Osteocyte (in vitro differentiated cells): ENCODE measurements at regions not wholly inside any gene's neighbourhood (a gene's known extent, or its start where the extent isn't known, plus 50 kb on each side); places are given as distances from the start of the nearest gene placed in this dataset.

Experiments used
- DNase-seq: peaks from one replicate; pipeline ENCODE4 v3.0.0; 2021; ENCODE audit warnings: mixed read lengths; ENCODE audit not compliant: unreplicated experiment; ENCODE audit errors: extremely low spot score
- H3K27ac Mint-ChIP-seq: one replicate; pipeline ENCODE4 v1.8.0; 2021; ENCODE audit warnings: mild to moderate bottlenecking, mixed read lengths; ENCODE audit not compliant: unreplicated experiment
- H3K27me3 Mint-ChIP-seq: one replicate; pipeline ENCODE4 v1.8.0; 2021; ENCODE audit warnings: mixed read lengths; ENCODE audit not compliant: unreplicated experiment
- H3K36me3 Mint-ChIP-seq: one replicate; pipeline ENCODE4 v1.8.0; 2021; ENCODE audit warnings: mixed read lengths; ENCODE audit not compliant: unreplicated experiment
- H3K4me1 Mint-ChIP-seq: one replicate; pipeline ENCODE4 v1.8.0; 2021; ENCODE audit warnings: mixed read lengths; ENCODE audit not compliant: unreplicated experiment
- H3K4me3 Mint-ChIP-seq: one replicate; pipeline ENCODE4 v1.8.0; 2021; ENCODE audit warnings: mild to moderate bottlenecking, moderate library complexity, mixed read lengths; ENCODE audit not compliant: unreplicated experiment
- H3K9me3 Mint-ChIP-seq: one replicate; pipeline ENCODE4 v1.8.0; 2021; ENCODE audit warnings: mixed read lengths; ENCODE audit not compliant: unreplicated experiment
- TF ChIP-seq, protein P1 (sequence below): fragments of 200-600 bp; sonication (generic); IDR thresholded peaks from 2 replicates; pipeline ENCODE4 v1.5.0; 2021; ENCODE audit warnings: antibody characterized with exemption, mild to moderate bottlenecking, moderate library complexity

GRCh38 chr11:113571531-113571930 lies 96.3 kb upstream of the DRD2 start:
- no peaks in the 10 kb centered on the region for H3K9me3 Mint-ChIP-seq
- no peak for DNase-seq
- no peak overlapping the region for H3K27ac Mint-ChIP-seq
- H3K27me3 Mint-ChIP-seq = peaks cover 21% of the 10 kb centered on the region
- H3K4me1 Mint-ChIP-seq = peaks cover 1% of the 10 kb centered on the region
- no peaks in the 10 kb centered on the region for H3K36me3 Mint-ChIP-seq
- H3K4me3 Mint-ChIP-seq = no peak overlapping the region
- TF ChIP-seq, protein P1, sequence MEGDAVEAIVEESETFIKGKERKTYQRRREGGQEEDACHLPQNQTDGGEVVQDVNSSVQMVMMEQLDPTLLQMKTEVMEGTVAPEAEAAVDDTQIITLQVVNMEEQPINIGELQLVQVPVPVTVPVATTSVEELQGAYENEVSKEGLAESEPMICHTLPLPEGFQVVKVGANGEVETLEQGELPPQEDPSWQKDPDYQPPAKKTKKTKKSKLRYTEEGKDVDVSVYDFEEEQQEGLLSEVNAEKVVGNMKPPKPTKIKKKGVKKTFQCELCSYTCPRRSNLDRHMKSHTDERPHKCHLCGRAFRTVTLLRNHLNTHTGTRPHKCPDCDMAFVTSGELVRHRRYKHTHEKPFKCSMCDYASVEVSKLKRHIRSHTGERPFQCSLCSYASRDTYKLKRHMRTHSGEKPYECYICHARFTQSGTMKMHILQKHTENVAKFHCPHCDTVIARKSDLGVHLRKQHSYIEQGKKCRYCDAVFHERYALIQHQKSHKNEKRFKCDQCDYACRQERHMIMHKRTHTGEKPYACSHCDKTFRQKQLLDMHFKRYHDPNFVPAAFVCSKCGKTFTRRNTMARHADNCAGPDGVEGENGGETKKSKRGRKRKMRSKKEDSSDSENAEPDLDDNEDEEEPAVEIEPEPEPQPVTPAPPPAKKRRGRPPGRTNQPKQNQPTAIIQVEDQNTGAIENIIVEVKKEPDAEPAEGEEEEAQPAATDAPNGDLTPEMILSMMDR = no peak

- no peak for DNase-seq
- Mint-ChIP-seq H3K36me3 (no peaks in the 10 kb centered on the region), H3K27me3 (peaks cover 25% of the 10 kb centered on the region), H3K9me3 (no peaks in the 10 kb centered on the region), H3K4me3 (no peak overlapping the region), H3K27ac (no peak overlapping the region), H3K4me1 (peaks cover 1% of the 10 kb centered on the region)
- TF ChIP-seq, protein P1 = no peak
These were observed 95.7 kb upstream of the DRD2 start for GRCh38 chr11:113570906-113571305.

DNA sequence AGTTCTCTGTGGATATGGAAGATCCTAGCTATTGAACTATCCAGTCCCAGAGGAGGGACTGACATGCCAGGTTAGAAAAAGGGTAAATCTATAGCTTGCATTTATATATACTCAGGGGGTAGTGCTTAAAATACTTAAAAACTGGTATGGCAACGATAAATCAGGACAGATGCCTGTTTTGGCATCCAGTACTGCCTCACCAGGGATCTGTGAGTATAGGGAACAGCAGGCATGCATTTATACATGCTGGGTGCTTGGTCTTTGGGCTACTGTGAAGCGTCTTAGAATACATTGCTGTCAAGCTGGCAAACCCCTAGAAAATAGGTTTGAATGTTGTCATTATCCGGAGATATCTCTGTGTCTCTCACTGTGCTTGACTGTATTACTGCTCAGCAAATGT lies 94.2 kb upstream of the DRD2 start:
- TF ChIP-seq, protein P1 = no peak
- Mint-ChIP-seq H3K4me1 (peaks cover 1% of the 10 kb centered on the region), H3K36me3 (no peaks in the 10 kb centered on the region), H3K27ac (no peak overlapping the region), H3K27me3 (peaks cover 39% of the 10 kb centered on the region), H3K9me3 (no peaks in the 10 kb centered on the region), H3K4me3 (no peak overlapping the region)
- DNase-seq = no peak

DNA sequence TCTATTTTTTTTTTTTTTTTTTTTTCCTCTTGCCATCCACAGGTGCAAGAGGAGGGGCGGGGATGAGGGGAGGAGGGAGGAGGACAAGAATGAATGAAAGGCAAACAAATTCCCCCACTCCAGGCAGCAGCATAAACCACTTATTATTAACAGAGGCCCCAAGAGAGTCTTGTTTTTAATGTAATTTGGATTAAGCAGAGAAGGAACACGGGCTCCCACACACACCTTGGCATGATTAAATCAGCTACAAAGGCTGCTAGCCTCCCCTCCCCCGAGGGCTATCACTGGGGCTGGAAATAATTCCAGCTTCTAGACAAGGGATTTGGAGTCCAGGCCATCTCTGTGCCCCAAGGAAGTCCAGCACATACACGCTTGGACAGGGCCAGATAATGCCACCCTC lies 93.4 kb upstream of the DRD2 start:
- Mint-ChIP-seq H3K27ac (no peak overlapping the region), H3K4me1 (peaks cover 1% of the 10 kb centered on the region), H3K9me3 (no peaks in the 10 kb centered on the region), H3K4me3 (no peak overlapping the region), H3K27me3 (peaks cover 44% of the 10 kb centered on the region), H3K36me3 (no peaks in the 10 kb centered on the region)
- no peak for DNase-seq
- TF ChIP-seq, protein P1 = no peak

DNA sequence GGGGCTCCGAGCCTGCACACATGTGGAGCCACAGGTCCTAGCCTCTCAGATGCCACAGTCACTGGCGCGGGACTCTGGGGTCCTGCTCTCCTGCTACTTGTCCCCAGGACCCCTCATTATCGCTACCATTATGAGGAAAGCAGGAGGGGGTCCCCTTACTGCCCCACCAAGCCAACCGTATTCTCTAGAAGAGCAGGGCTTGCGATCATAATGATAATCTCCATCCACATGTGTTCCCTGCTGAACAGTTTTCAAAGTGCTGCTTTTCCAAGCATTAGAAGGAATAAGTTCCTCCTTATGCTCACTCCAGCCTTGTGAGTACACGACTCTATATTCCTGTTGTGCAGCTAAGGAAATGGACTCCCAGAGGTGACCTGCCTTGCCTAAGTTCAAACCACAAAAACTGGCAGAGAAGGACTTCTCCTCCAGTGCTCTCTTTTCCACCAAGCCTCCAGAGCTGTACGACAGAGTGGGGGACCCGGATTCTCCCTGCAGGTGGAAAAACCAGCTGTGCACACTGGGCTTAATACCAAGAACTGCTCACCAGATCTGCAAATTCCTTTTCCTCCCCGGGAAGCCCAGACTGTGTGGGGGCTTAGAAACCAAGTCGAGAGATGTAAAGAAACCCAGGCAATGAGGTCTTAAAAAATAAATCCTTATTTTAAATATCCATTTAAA lies 92.8 kb upstream of the DRD2 start:
- Mint-ChIP-seq H3K4me1 (peaks cover 1% of the 10 kb centered on the region), H3K9me3 (no peaks in the 10 kb centered on the region), H3K27me3 (peaks cover 49% of the 10 kb centered on the region), H3K27ac (no peak overlapping the region), H3K4me3 (no peak overlapping the region), H3K36me3 (no peaks in the 10 kb centered on the region)
- TF ChIP-seq, protein P1 = no peak
- no peak for DNase-seq
